IMR-90 (cell line): ENCODE measurements at regions not wholly inside any gene's neighbourhood (a gene's known extent, or its start where the extent isn't known, plus 50 kb on each side); places are given as distances from the start of the nearest gene placed in this dataset.

ENCODE experiments used
- ATAC-seq: fragments of 200-7000 bp; cut with Tn5 transposase; 2 replicates; pipeline ENCODE4 v1.9.1; 2020; ENCODE audit warnings: low read depth, mild to moderate bottlenecking, moderate library complexity
- BruUV-seq: library from RNA; stranded (reverse); fragments of 400-500 nt; replicated peaks from 2 replicates; lab custom pipeline; 2021; lab: Mats Ljungman, UMichigan
- CTCF ChIA-PET: fragments of 300-600 bp; formaldehyde crosslinking; extraction: SDS; loops from one replicate; lab custom pipeline; 2021; ENCODE audit warnings: antibody characterized with exemption; lab: Yijun Ruan, JAX
- POLR2A ChIA-PET: fragments of 300-600 bp; sonication (Branson Sonifier 250); formaldehyde crosslinking; loops from one replicate; lab custom pipeline; 2022; ENCODE audit warnings: antibody characterized with exemption; ENCODE audit not compliant: unreplicated experiment; lab: Charles Lee
- DNase-seq: peaks from one replicate; pipeline ENCODE4 v3.0.0; 2013
- H2AFZ ChIP-seq: replicated peaks from 2 replicates; pipeline ENCODE3; 2013; ENCODE audit warnings: low read length, mild to moderate bottlenecking; ENCODE audit not compliant: poor library complexity
- H2AK5ac ChIP-seq: 2 replicates; pipeline ENCODE4 v1.6.1; 2013; ENCODE audit warnings: low read depth, low read length, inconsistent platforms
- H2AK9ac ChIP-seq: replicated peaks from 2 replicates; pipeline ENCODE3; 2013; ENCODE audit warnings: mild to moderate bottlenecking, low read depth, low read length, moderate library complexity; ENCODE audit not compliant: poor library complexity
- H2BK120ac ChIP-seq: 2 replicates; pipeline ENCODE4 v1.6.1; 2013; ENCODE audit warnings: low read depth, low read length, inconsistent platforms
- H2BK15ac ChIP-seq: 3 replicates; pipeline ENCODE4 v1.6.1; 2013; ENCODE audit warnings: low read depth, low read length, inconsistent platforms
- H2BK20ac ChIP-seq: 2 replicates; pipeline ENCODE4 v1.6.1; 2013; ENCODE audit warnings: low read depth, mild to moderate bottlenecking, inconsistent platforms, low read length, moderate library complexity
- H2BK5ac ChIP-seq: 2 replicates; pipeline ENCODE4 v1.6.1; 2013; ENCODE audit warnings: mild to moderate bottlenecking, low read depth, low read length, inconsistent platforms; ENCODE audit not compliant: poor library complexity, severe bottlenecking
- H3K14ac ChIP-seq: replicated peaks from 2 replicates; pipeline ENCODE4 v1.6.1; 2013; ENCODE audit warnings: low read depth, low read length, inconsistent platforms
- H3K18ac ChIP-seq: 2 replicates; pipeline ENCODE4 v1.6.1; 2013; ENCODE audit warnings: low read depth, low read length, control low read depth
- H3K23ac ChIP-seq: 2 replicates; pipeline ENCODE4 v1.6.1; 2013; ENCODE audit warnings: low read depth, low read length, inconsistent platforms
- H3K27ac ChIP-seq: 2 replicates; pipeline ENCODE4 v1.5.1; 2013; ENCODE audit warnings: mild to moderate bottlenecking, control low read depth, low read length; ENCODE audit not compliant: insufficient read depth
- H3K27me3 ChIP-seq: 2 replicates; pipeline ENCODE4 v1.6.1; 2013; ENCODE audit warnings: low read length; ENCODE audit not compliant: control insufficient read depth, insufficient read depth
- H3K36me3 ChIP-seq: 2 replicates; pipeline ENCODE4 v1.6.1; 2013; ENCODE audit warnings: low read length, mixed read lengths; ENCODE audit not compliant: control insufficient read depth, insufficient read depth
- H3K4ac ChIP-seq: 2 replicates; pipeline ENCODE4 v1.6.1; 2013; ENCODE audit warnings: low read depth, low read length, inconsistent platforms
- H3K4me1 ChIP-seq: 2 replicates; pipeline ENCODE4 v1.6.1; 2013; ENCODE audit warnings: low read length, mixed read lengths; ENCODE audit not compliant: control insufficient read depth, insufficient read depth
- H3K4me2 ChIP-seq: 2 replicates; pipeline ENCODE4 v1.6.1; 2013; ENCODE audit warnings: low read depth, mild to moderate bottlenecking, control low read depth, low read length, moderate library complexity
- H3K4me3 ChIP-seq: 2 replicates; pipeline ENCODE4 v1.5.1; 2013; ENCODE audit warnings: low read depth, mild to moderate bottlenecking, control low read depth, low read length, moderate library complexity; ENCODE audit not compliant: insufficient read depth
- H3K56ac ChIP-seq: 2 replicates; pipeline ENCODE4 v1.6.1; 2013; ENCODE audit warnings: low read length, inconsistent platforms; ENCODE audit not compliant: insufficient read depth; ENCODE audit errors: extremely low read depth
- H3K79me1 ChIP-seq, 2 experiments: 2 replicates each; pipeline ENCODE4 v1.6.1; 2013; ENCODE audit warnings: low read length in 2 of 2, inconsistent platforms in 1 of 2, low read depth in 1 of 2
- H3K9ac ChIP-seq: 2 replicates; pipeline ENCODE4 v1.6.1; 2013; ENCODE audit warnings: low read depth, low read length, control low read depth
- H3K9me1 ChIP-seq: 2 replicates; pipeline ENCODE4 v1.6.1; 2013; ENCODE audit warnings: low read length, inconsistent platforms; ENCODE audit not compliant: insufficient read depth
- H3K9me3 ChIP-seq: 2 replicates; pipeline ENCODE4 v1.6.1; 2013; ENCODE audit warnings: low read length; ENCODE audit not compliant: control insufficient read depth, insufficient read depth
- H4K20me1 ChIP-seq: 2 replicates; pipeline ENCODE4 v1.6.1; 2013; ENCODE audit warnings: low read length, inconsistent platforms; ENCODE audit not compliant: insufficient read depth
- H4K5ac ChIP-seq: 2 replicates; pipeline ENCODE4 v1.6.1; 2013; ENCODE audit warnings: mild to moderate bottlenecking, low read depth, low read length, control low read depth
- H4K8ac ChIP-seq, 2 experiments: 2 replicates each; pipeline ENCODE4 v1.6.1; 2013; ENCODE audit warnings: low read depth in 2 of 2, low read length in 2 of 2, control low read depth in 1 of 2, inconsistent platforms in 1 of 2
- H4K91ac ChIP-seq: 2 replicates; pipeline ENCODE4 v1.6.1; 2013; ENCODE audit warnings: low read depth, low read length, inconsistent platforms; ENCODE audit not compliant: insufficient read depth
- BHLHE40 ChIP-seq: fragments of 150-350 bp; IDR thresholded peaks from 2 replicates; pipeline ENCODE4 v1.6.1; 2016; ENCODE audit warnings: mild to moderate bottlenecking, low read depth, low read length
- CEBPB ChIP-seq: IDR thresholded peaks from 2 replicates; pipeline ENCODE4 v1.6.1; 2012; ENCODE audit warnings: low read depth, low read length, improper control_type of control experiment
- CHD1 ChIP-seq: IDR thresholded peaks from 2 replicates; pipeline ENCODE4 v1.6.1; 2012; ENCODE audit warnings: low read depth, low read length, improper control_type of control experiment
- CTCF ChIP-seq: conservative IDR thresholded peaks from 2 replicates; pipeline ENCODE4 v1.5.1; 2012; ENCODE audit warnings: mild to moderate bottlenecking, low read depth, low read length, improper control_type of control experiment
- ELK1 ChIP-seq: fragments of 150-350 bp; IDR thresholded peaks from 2 replicates; pipeline ENCODE4 v1.6.1; 2016; ENCODE audit warnings: low read depth, mild to moderate bottlenecking, low read length, moderate library complexity, borderline replicate concordance
- FOS ChIP-seq: fragments of 150-350 bp; IDR thresholded peaks from 2 replicates; pipeline ENCODE4 v1.6.1; 2016; ENCODE audit warnings: low read depth, low read length
- MAFK ChIP-seq: IDR thresholded peaks from 2 replicates; pipeline ENCODE4 v1.6.1; 2012; ENCODE audit warnings: low read depth, low read length, improper control_type of control experiment
- MAZ ChIP-seq: IDR thresholded peaks from 2 replicates; pipeline ENCODE4 v1.6.1; 2012; ENCODE audit warnings: low read depth, mild to moderate bottlenecking, low read length, improper control_type of control experiment, moderate library complexity, borderline replicate concordance
- MXI1 ChIP-seq: IDR thresholded peaks from 2 replicates; pipeline ENCODE4 v1.6.1; 2012; ENCODE audit warnings: low read depth, mild to moderate bottlenecking, low read length, moderate library complexity, borderline replicate concordance
- NFE2L2 ChIP-seq: fragments of 150-350 bp; IDR thresholded peaks from 2 replicates; pipeline ENCODE4 v1.6.1; 2016; ENCODE audit warnings: low read depth, mild to moderate bottlenecking, low read length
- POLR2A ChIP-seq: IDR thresholded peaks from 2 replicates; pipeline ENCODE4 v1.6.1; 2012; ENCODE audit warnings: mild to moderate bottlenecking, low read depth, low read length
- RAD21 ChIP-seq: IDR thresholded peaks from 2 replicates; pipeline ENCODE4 v1.6.1; 2012; ENCODE audit warnings: low read length, improper control_type of control experiment
- RCOR1 ChIP-seq: IDR thresholded peaks from 2 replicates; pipeline ENCODE4 v1.6.1; 2012; ENCODE audit warnings: mild to moderate bottlenecking, low read length, improper control_type of control experiment; ENCODE audit not compliant: insufficient replicate concordance
- RFX5 ChIP-seq: IDR thresholded peaks from 2 replicates; pipeline ENCODE4 v1.8.0; 2012; ENCODE audit warnings: low read depth, mild to moderate bottlenecking, low read length, moderate library complexity
- SMC3 ChIP-seq: fragments of 150-350 bp; IDR thresholded peaks from 2 replicates; pipeline ENCODE4 v1.6.1; 2016; ENCODE audit warnings: low read depth, mild to moderate bottlenecking, antibody characterized with exemption, low read length, moderate library complexity
- USF2 ChIP-seq: fragments of 150-350 bp; IDR thresholded peaks from 2 replicates; pipeline ENCODE4 v1.6.1; 2017; ENCODE audit warnings: mild to moderate bottlenecking, antibody characterized with exemption, low read length, low read depth
- WGBS, 2 experiments: methylation state at CpG; one replicate each; pipeline versions ENCODE4 v1.1.5 to v1.1.7; 2013; ENCODE audit warnings: missing lambda C conversion rate in 2 of 2; ENCODE audit not compliant: insufficient read length in 1 of 2; ENCODE audit errors: extremely low coverage in 2 of 2; 5-methylcytosine and 5-hydroxymethylcytosine counted together
- dilution Hi-C: fragments of 300-500 bp; cut with HindIII; formaldehyde crosslinking; loops from one replicate; pipeline ENCODE4 v1.14.3; 2018; ENCODE audit warnings: low sequenced_read_pairs; ENCODE audit not compliant: unreplicated experiment
- in situ Hi-C: fragments of 300-500 bp; cut with MboI; formaldehyde crosslinking; loops from 3 replicates; pipeline ENCODE4 v1.14.3; 2019; ENCODE audit warnings: low sequenced_read_pairs, inconsistent platforms, mixed read lengths
- intact Hi-C: fragments of 100-400 bp; cut with micrococcal nuclease; formaldehyde crosslinking; loops from 2 replicates; pipeline ENCODE4 v1.10.0; 2022

- no peak overlapping the region for H3K14ac ChIP-seq
- H3K27ac ChIP-seq = no peak overlapping the region
- ChIA-PET POLR2A (no interaction called here), CTCF (interaction anchor here (0.7 kb wide), 1 partner anchor 705 kb away, joined by 7 read pairs; no protein-coding TSS in a partner anchor)
- no peak overlapping the region for H3K9ac ChIP-seq
- H4K91ac ChIP-seq = no peak overlapping the region
- no peak overlapping the region for H4K8ac ChIP-seq
- no peaks in the 10 kb centered on the region for H3K36me3 ChIP-seq
- no peak overlapping the region for H2AK5ac ChIP-seq
- H3K4me1 ChIP-seq = no peaks in the 10 kb centered on the region
- no TSS peak for BruUV-seq
- intact Hi-C loops (no loop called here), in situ Hi-C loops (no loop called here), dilution Hi-C loops (no loop called here)
- no peak overlapping the region for H2BK20ac ChIP-seq
- H2BK15ac ChIP-seq = no peak overlapping the region
- no peak overlapping the region for H3K56ac ChIP-seq
- H2AK9ac ChIP-seq = no peak overlapping the region
- no peaks in the 10 kb centered on the region for H4K20me1 ChIP-seq
- ATAC-seq (no peak), DNase-seq (no peak)
- H2AFZ ChIP-seq = no peak overlapping the region
- H4K5ac ChIP-seq = no peak overlapping the region
- H3K4me3 ChIP-seq = no peak overlapping the region
- H3K9me3 ChIP-seq = no peaks in the 10 kb centered on the region
- no peak overlapping the region for H3K4me2 ChIP-seq
- no peaks in the 10 kb centered on the region for H3K9me1 ChIP-seq
- no peak overlapping the region for H2BK5ac ChIP-seq
- H3K18ac ChIP-seq = no peak overlapping the region
- no peak overlapping the region for H3K4ac ChIP-seq
- no peak overlapping the region for H3K23ac ChIP-seq
- H3K79me1 ChIP-seq = no peaks in the 10 kb centered on the region
- no peaks in the 10 kb centered on the region for H3K27me3 ChIP-seq
- no CpG with 5 or more reads among the region's 2 CpGs for WGBS, 2 experiments
- TF ChIP-seq RAD21 (no peak), CHD1 (no peak), NFE2L2 (no peak), FOS (no peak), POLR2A (no peak), MXI1 (no peak), CEBPB (no peak), CTCF (no peak), MAZ (no peak), RFX5 (no peak), USF2 (no peak), ELK1 (no peak), SMC3 (no peak), BHLHE40 (no peak), RCOR1 (no peak), MAFK (no peak)
- H2BK120ac ChIP-seq = no peak overlapping the region
Measured at GRCh38 chr6:113486199-113486598, 370.9 kb upstream of the MARCKS start.
